ENCODE measurements at regions not wholly inside any gene's neighbourhood (a gene's known extent, or its start where the extent isn't known, plus 50 kb on each side); places are given as distances from the start of the nearest gene placed in this dataset.

DNA sequence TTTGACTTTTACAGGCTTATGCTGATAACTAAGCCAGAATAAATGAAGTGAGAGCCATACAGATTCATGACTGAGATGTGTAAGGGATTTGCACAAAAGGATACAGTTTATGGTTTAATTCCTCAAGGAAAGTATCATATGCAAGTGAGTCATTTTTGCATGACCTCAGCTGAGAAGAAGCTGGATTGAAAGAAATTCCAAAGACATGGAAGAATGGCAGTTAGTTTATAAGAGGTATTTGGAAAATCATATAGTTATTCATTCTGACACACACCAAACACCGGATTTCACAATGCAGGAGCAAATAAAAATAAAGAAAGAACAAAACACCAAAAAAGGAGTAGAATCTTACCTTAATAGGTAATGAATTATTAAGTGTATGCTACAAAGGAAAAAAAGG, 83.2 kb upstream of the RND3 start:
- DNase-seq (ENCODE audit: low spot score) = no peak
- Histone ChIP-seq H3K4me2 (no peak overlapping the region), H3K36me3 (no peaks in the 10 kb centered on the region), H3K9ac (no peak overlapping the region), H4K20me1 (ENCODE audit: low read depth) (no peaks in the 10 kb centered on the region), H3K79me2 (ENCODE audit: low read depth) (no peaks in the 10 kb centered on the region), H3K4me3 (no peak overlapping the region), H3K4me1 (no peaks in the 10 kb centered on the region), H3K27me3 (no peaks in the 10 kb centered on the region), H3K9me3 (ENCODE audit: low read depth) (no peaks in the 10 kb centered on the region), H3F3A (ENCODE audit: low read depth) (no peaks in the 10 kb centered on the region), H2AFZ (replicated peaks) (no peak overlapping the region), H3K27ac (no peak overlapping the region)
- Mint-ChIP-seq H3K27me3 (ENCODE audit: insufficient read depth, low read depth) (peaks cover 2% of the 10 kb centered on the region), H3K36me3 (no peaks in the 10 kb centered on the region), H3K9me3 (no peaks in the 10 kb centered on the region), H3K4me3 (no peak overlapping the region), H3K4me1 (no peaks in the 10 kb centered on the region), H3K27ac (no peak overlapping the region)
- TF ChIP-seq EZH2phosphoT487 (IDR thresholded peaks at IDR 0.05) (no peak), EZH2 (IDR thresholded peaks at IDR 0.05) (no peak)
- TF ChIP-seq, protein P1, sequence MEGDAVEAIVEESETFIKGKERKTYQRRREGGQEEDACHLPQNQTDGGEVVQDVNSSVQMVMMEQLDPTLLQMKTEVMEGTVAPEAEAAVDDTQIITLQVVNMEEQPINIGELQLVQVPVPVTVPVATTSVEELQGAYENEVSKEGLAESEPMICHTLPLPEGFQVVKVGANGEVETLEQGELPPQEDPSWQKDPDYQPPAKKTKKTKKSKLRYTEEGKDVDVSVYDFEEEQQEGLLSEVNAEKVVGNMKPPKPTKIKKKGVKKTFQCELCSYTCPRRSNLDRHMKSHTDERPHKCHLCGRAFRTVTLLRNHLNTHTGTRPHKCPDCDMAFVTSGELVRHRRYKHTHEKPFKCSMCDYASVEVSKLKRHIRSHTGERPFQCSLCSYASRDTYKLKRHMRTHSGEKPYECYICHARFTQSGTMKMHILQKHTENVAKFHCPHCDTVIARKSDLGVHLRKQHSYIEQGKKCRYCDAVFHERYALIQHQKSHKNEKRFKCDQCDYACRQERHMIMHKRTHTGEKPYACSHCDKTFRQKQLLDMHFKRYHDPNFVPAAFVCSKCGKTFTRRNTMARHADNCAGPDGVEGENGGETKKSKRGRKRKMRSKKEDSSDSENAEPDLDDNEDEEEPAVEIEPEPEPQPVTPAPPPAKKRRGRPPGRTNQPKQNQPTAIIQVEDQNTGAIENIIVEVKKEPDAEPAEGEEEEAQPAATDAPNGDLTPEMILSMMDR (IDR thresholded peaks at IDR 0.05) = no peak

DNA sequence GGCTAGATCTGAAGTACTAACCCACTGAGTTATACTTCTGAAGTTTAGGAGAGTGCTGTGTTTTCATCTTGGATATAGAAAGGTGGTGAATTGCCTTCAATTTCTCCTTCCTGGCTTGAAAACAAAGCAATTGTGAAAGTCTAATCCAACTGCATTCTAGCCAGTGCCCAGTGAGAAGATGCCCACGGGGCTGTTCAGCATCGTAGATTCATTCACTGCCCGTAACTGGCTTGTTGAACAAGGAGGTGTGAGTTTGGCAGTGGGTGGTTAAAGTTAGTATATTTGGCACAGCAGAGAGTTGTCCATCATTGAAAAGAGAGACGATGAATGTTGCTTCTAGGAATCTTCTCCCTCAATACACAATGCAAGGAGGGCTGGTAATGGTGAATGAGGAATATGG, 82.3 kb upstream of the RND3 start:
- H3K4me1 Mint-ChIP-seq = no peaks in the 10 kb centered on the region
- Histone ChIP-seq H4K20me1 (ENCODE audit: low read depth) (no peaks in the 10 kb centered on the region), H3K79me2 (ENCODE audit: low read depth) (no peaks in the 10 kb centered on the region), H3K27ac (no peak overlapping the region), H3K27me3 (no peaks in the 10 kb centered on the region), H3K4me2 (no peak overlapping the region), H3K9me3 (ENCODE audit: low read depth) (no peaks in the 10 kb centered on the region), H2AFZ (replicated peaks) (peak overlapping the region; percentile 23), H3K9ac (no peak overlapping the region), H3K4me1 (no peaks in the 10 kb centered on the region), H3K36me3 (no peaks in the 10 kb centered on the region), H3F3A (ENCODE audit: low read depth) (no peaks in the 10 kb centered on the region), H3K4me3 (no peak overlapping the region)
- TF ChIP-seq, protein P1 (IDR thresholded peaks at IDR 0.05) = no peak
- no peak for TF ChIP-seq EZH2phosphoT487 (IDR thresholded peaks at IDR 0.05)
- no peak for TF ChIP-seq EZH2 (IDR thresholded peaks at IDR 0.05)
- H3K4me3 Mint-ChIP-seq = no peak overlapping the region
- no peaks in the 10 kb centered on the region for H3K36me3 Mint-ChIP-seq
- H3K9me3 Mint-ChIP-seq = no peaks in the 10 kb centered on the region
- no peak overlapping the region for H3K27ac Mint-ChIP-seq
- DNase-seq (ENCODE audit: low spot score) = no peak
- peaks cover 2% of the 10 kb centered on the region for H3K27me3 Mint-ChIP-seq (ENCODE audit: insufficient read depth, low read depth)

DNA sequence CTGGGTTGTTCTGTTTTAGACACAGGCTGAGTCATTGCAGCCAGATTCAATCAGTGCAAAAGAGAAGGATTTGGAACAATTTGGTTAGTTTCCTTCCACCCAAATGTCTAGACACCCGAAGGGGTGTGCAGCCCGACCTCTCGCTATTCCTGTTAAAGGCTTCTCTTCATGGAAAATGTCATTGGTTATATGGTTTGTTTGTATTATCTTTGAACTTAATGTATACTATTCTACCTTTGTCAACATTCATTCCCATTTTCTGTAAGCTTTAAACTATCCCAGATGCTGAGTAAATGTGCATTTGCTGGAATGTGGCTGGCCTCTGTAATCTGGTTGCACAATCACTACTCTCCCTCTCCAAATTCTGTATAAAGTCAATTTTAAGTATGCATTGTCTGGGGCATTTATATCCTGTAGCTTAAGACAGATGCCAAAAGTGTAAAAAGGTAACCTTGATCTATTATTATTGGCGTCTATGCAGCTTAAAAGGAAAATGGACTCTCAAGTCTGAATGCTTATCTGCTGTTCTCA, 80.4 kb upstream of the RND3 start:
- Histone ChIP-seq H4K20me1 (ENCODE audit: low read depth) (no peaks in the 10 kb centered on the region), H3K27me3 (no peaks in the 10 kb centered on the region), H3F3A (ENCODE audit: low read depth) (no peaks in the 10 kb centered on the region), H3K9me3 (ENCODE audit: low read depth) (no peaks in the 10 kb centered on the region), H3K4me2 (no peak overlapping the region), H3K36me3 (no peaks in the 10 kb centered on the region), H2AFZ (replicated peaks) (no peak overlapping the region), H3K4me3 (no peak overlapping the region), H3K4me1 (no peaks in the 10 kb centered on the region), H3K9ac (no peak overlapping the region), H3K27ac (no peak overlapping the region), H3K79me2 (ENCODE audit: low read depth) (no peaks in the 10 kb centered on the region)
- no peaks in the 10 kb centered on the region for H3K36me3 Mint-ChIP-seq
- no peak overlapping the region for H3K27ac Mint-ChIP-seq
- H3K27me3 Mint-ChIP-seq (ENCODE audit: insufficient read depth, low read depth) = peaks cover 2% of the 10 kb centered on the region
- H3K4me3 Mint-ChIP-seq = no peak overlapping the region
- H3K9me3 Mint-ChIP-seq = no peaks in the 10 kb centered on the region
- peaks cover under 1% of the 10 kb centered on the region for H3K4me1 Mint-ChIP-seq
- DNase-seq (ENCODE audit: low spot score) = no peak
- TF ChIP-seq EZH2 (IDR thresholded peaks at IDR 0.05) (no peak), EZH2phosphoT487 (IDR thresholded peaks at IDR 0.05) (no peak)
- TF ChIP-seq, protein P1 (IDR thresholded peaks at IDR 0.05) = no peak
